WTC11 (cell line): ENCODE measurements at regions not wholly inside any gene's neighbourhood (a gene's known extent, or its start where the extent isn't known, plus 50 kb on each side); places are given as distances from the start of the nearest gene placed in this dataset.

Source experiments
- ATAC-seq: fragments of 200-7000 bp; cut with Tn5 transposase; 2 replicates; pipeline ENCODE4 v1.10.0; 2021; ENCODE audit warnings: mild to moderate bottlenecking, moderate library complexity
- CTCF ChIA-PET: fragments of 300-600 bp; sonication (Branson Sonifier 250); formaldehyde crosslinking; loops from one replicate; lab custom pipeline; 2021; ENCODE audit warnings: antibody characterized with exemption; lab: Charles Lee
- POLR2A ChIA-PET: fragments of 350-600 bp; sonication (Branson Sonifier 250); formaldehyde crosslinking; loops from one replicate; lab custom pipeline; 2021; ENCODE audit warnings: antibody characterized with exemption; lab: Charles Lee
- DNase-seq: peaks from one replicate; pipeline ENCODE4 v3.0.0; 2021; ENCODE audit warnings: low spot score
- H3K27ac Mint-ChIP-seq: 2 replicates; pipeline ENCODE4 v1.8.0; 2021; ENCODE audit warnings: mixed read lengths
- H3K27me3 Mint-ChIP-seq: 2 replicates; pipeline ENCODE4 v1.8.0; 2021; ENCODE audit warnings: low read depth, mild to moderate bottlenecking, moderate library complexity, mixed read lengths
- H3K36me3 Mint-ChIP-seq: 2 replicates; pipeline ENCODE4 v1.8.0; 2021; ENCODE audit warnings: mixed read lengths
- H3K4me1 Mint-ChIP-seq: 2 replicates; pipeline ENCODE4 v1.8.0; 2022; ENCODE audit warnings: mixed read lengths
- H3K4me3 Mint-ChIP-seq: 2 replicates; pipeline ENCODE4 v1.8.0; 2021; ENCODE audit warnings: mild to moderate bottlenecking, moderate library complexity, mixed read lengths
- H3K9me3 Mint-ChIP-seq: 2 replicates; pipeline ENCODE4 v1.8.0; 2021; ENCODE audit warnings: mixed read lengths
- ATF2 ChIP-seq: sonication (generic); formaldehyde crosslinking; IDR thresholded peaks from 2 replicates; pipeline ENCODE4 v1.8.1; 2022; ENCODE audit warnings: low read depth, missing genetic modification reagents, borderline replicate concordance
- ESRRA ChIP-seq: sonication (generic); formaldehyde crosslinking; IDR thresholded peaks from 2 replicates; pipeline ENCODE4 v1.8.1; 2022; ENCODE audit warnings: mild to moderate bottlenecking, missing genetic modification reagents, borderline replicate concordance
- ETV6 ChIP-seq: sonication (generic); formaldehyde crosslinking; IDR thresholded peaks from 2 replicates; pipeline ENCODE4 v1.8.1; 2022; ENCODE audit warnings: mild to moderate bottlenecking, missing genetic modification reagents
- FOXK1 ChIP-seq: sonication (generic); formaldehyde crosslinking; IDR thresholded peaks from 2 replicates; pipeline ENCODE4 v1.8.0; 2022; ENCODE audit warnings: mild to moderate bottlenecking, moderate library complexity, missing genetic modification reagents
- NFE2L1 ChIP-seq: sonication (generic); formaldehyde crosslinking; IDR thresholded peaks from 2 replicates; pipeline ENCODE4 v1.8.1; 2023; ENCODE audit warnings: missing genetic modification reagents
- SP1 ChIP-seq: sonication (generic); formaldehyde crosslinking; conservative IDR thresholded peaks from 2 replicates; pipeline ENCODE4 v1.8.1; 2022; ENCODE audit warnings: missing genetic modification reagents
- TEAD4 ChIP-seq: sonication (generic); formaldehyde crosslinking; IDR thresholded peaks from 2 replicates; pipeline ENCODE4 v1.8.0; 2022; ENCODE audit warnings: mild to moderate bottlenecking, missing genetic modification reagents
- USF1 ChIP-seq: sonication (generic); formaldehyde crosslinking; IDR thresholded peaks from 2 replicates; pipeline ENCODE4 v1.8.0; 2022; ENCODE audit warnings: mild to moderate bottlenecking, missing genetic modification reagents
- ZNF317 ChIP-seq: sonication (generic); formaldehyde crosslinking; IDR thresholded peaks from 2 replicates; pipeline ENCODE4 v1.8.1; 2023; ENCODE audit warnings: low read depth, mild to moderate bottlenecking, moderate library complexity, missing genetic modification reagents, borderline replicate concordance
- ZNF532 ChIP-seq: fragments of 250-450 bp; sonication (Bioruptor Pico); IDR thresholded peaks from 2 replicates; pipeline ENCODE4 v1.9.0; 2021; ENCODE audit warnings: mild to moderate bottlenecking, borderline replicate concordance
- TF ChIP-seq, protein P1 (sequence below): sonication (generic); formaldehyde crosslinking; IDR thresholded peaks from 2 replicates; pipeline ENCODE4 v1.8.0; 2023; ENCODE audit warnings: missing genetic modification reagents, mild to moderate bottlenecking, borderline replicate concordance
- TF ChIP-seq, protein P2 (sequence below): sonication (generic); formaldehyde crosslinking; IDR thresholded peaks from 2 replicates; pipeline ENCODE4 v1.8.0; 2022; ENCODE audit warnings: missing genetic modification reagents

DNA sequence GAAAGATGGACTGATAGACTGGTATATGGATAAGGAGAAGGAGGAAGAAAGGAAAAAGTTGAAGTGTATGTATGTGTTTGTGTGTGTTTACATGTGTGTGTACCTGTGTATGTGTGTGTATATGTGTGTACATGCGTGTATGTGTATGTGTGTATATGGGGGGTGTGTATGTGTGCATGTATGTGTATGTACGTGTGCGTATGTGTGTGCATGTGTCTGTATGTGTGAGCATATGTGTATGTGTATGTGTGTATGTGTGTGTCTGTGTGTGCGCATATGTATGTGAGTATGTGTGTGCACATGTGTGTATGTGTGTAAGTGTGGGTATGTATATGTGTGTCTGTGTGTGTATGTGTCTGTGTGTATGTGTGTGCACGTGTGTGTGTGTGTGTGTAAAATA is 101.5 kb upstream of the KLHL13 start (continued):
- TF ChIP-seq, protein P1, sequence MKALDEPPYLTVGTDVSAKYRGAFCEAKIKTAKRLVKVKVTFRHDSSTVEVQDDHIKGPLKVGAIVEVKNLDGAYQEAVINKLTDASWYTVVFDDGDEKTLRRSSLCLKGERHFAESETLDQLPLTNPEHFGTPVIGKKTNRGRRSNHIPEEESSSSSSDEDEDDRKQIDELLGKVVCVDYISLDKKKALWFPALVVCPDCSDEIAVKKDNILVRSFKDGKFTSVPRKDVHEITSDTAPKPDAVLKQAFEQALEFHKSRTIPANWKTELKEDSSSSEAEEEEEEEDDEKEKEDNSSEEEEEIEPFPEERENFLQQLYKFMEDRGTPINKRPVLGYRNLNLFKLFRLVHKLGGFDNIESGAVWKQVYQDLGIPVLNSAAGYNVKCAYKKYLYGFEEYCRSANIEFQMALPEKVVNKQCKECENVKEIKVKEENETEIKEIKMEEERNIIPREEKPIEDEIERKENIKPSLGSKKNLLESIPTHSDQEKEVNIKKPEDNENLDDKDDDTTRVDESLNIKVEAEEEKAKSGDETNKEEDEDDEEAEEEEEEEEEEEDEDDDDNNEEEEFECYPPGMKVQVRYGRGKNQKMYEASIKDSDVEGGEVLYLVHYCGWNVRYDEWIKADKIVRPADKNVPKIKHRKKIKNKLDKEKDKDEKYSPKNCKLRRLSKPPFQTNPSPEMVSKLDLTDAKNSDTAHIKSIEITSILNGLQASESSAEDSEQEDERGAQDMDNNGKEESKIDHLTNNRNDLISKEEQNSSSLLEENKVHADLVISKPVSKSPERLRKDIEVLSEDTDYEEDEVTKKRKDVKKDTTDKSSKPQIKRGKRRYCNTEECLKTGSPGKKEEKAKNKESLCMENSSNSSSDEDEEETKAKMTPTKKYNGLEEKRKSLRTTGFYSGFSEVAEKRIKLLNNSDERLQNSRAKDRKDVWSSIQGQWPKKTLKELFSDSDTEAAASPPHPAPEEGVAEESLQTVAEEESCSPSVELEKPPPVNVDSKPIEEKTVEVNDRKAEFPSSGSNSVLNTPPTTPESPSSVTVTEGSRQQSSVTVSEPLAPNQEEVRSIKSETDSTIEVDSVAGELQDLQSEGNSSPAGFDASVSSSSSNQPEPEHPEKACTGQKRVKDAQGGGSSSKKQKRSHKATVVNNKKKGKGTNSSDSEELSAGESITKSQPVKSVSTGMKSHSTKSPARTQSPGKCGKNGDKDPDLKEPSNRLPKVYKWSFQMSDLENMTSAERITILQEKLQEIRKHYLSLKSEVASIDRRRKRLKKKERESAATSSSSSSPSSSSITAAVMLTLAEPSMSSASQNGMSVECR, result no peak
- TF ChIP-seq, all 79 proteins: peak for 0

DNA sequence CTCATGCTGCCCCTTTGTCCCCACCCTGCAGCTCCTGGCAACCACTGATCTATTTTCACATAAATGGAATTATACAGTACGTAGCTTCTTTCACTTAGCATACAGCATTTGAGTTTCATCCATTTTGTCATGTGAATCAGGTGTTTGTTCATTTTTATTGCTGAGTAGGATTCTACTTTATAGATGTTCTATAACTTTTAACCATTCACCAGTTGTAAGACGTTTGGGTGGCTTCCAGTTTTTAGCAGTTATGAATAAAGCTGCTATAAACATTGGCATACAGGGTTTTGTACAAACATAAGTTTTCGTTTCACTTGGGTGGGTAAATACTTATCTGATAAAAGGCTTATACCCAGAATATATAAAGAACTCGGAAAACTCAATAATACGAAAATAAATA is 102.3 kb upstream of the KLHL13 start:
- CTCF ChIA-PET, result no interaction called here
- Mint-ChIP-seq H3K9me3 (no peaks in the 10 kb centered on the region), H3K4me1 (no peaks in the 10 kb centered on the region), H3K36me3 (no peaks in the 10 kb centered on the region), H3K27ac (no peak overlapping the region), H3K27me3 (no peaks in the 10 kb centered on the region), H3K4me3 (no peak overlapping the region)
- no peak for ATAC-seq
- no peak for DNase-seq
- POLR2A ChIA-PET, result no interaction called here
- TF ChIP-seq NFE2L1, result no peak
- TF ChIP-seq TEAD4 (CRISPR knock-in tag), result no peak
- no peak for TF ChIP-seq FOXK1 (CRISPR knock-in tag)
- TF ChIP-seq, all 79 proteins: peak for 0

- ChIA-PET CTCF (no interaction called here), POLR2A (no interaction called here)
- H3K36me3 Mint-ChIP-seq, result no peaks in the 10 kb centered on the region
- DNase-seq (no peak), ATAC-seq (no peak)
- H3K4me1 Mint-ChIP-seq, result no peaks in the 10 kb centered on the region
- TF ChIP-seq USF1 (CRISPR knock-in tag) (no peak), ATF2 (CRISPR knock-in tag) (no peak), ETV6 (CRISPR knock-in tag) (no peak), ESRRA (CRISPR knock-in tag) (no peak), SP1 (CRISPR knock-in tag) (no peak), ZNF532 (CRISPR knock-in tag) (no peak), ZNF317 (CRISPR knock-in tag) (no peak)
- TF ChIP-seq, protein P2, sequence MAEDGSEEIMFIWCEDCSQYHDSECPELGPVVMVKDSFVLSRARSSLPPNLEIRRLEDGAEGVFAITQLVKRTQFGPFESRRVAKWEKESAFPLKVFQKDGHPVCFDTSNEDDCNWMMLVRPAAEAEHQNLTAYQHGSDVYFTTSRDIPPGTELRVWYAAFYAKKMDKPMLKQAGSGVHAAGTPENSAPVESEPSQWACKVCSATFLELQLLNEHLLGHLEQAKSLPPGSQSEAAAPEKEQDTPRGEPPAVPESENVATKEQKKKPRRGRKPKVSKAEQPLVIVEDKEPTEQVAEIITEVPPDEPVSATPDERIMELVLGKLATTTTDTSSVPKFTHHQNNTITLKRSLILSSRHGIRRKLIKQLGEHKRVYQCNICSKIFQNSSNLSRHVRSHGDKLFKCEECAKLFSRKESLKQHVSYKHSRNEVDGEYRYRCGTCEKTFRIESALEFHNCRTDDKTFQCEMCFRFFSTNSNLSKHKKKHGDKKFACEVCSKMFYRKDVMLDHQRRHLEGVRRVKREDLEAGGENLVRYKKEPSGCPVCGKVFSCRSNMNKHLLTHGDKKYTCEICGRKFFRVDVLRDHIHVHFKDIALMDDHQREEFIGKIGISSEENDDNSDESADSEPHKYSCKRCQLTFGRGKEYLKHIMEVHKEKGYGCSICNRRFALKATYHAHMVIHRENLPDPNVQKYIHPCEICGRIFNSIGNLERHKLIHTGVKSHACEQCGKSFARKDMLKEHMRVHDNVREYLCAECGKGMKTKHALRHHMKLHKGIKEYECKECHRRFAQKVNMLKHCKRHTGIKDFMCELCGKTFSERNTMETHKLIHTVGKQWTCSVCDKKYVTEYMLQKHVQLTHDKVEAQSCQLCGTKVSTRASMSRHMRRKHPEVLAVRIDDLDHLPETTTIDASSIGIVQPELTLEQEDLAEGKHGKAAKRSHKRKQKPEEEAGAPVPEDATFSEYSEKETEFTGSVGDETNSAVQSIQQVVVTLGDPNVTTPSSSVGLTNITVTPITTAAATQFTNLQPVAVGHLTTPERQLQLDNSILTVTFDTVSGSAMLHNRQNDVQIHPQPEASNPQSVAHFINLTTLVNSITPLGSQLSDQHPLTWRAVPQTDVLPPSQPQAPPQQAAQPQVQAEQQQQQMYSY, result no peak
- H3K27me3 Mint-ChIP-seq, result no peaks in the 10 kb centered on the region
- H3K4me3 Mint-ChIP-seq, result no peak overlapping the region
- H3K9me3 Mint-ChIP-seq, result no peaks in the 10 kb centered on the region
- H3K27ac Mint-ChIP-seq, result no peak overlapping the region
Observed at GRCh38 chrX:118219866-118220265, 103.3 kb upstream of the KLHL13 start.
